ENCODE measurements at regions not wholly inside any gene's neighbourhood (a gene's known extent, or its start where the extent isn't known, plus 50 kb on each side); places are given as distances from the start of the nearest gene placed in this dataset.
A peak's percentile ranks its signal among the peaks of the same experiment; 100 is the strongest.

DNA sequence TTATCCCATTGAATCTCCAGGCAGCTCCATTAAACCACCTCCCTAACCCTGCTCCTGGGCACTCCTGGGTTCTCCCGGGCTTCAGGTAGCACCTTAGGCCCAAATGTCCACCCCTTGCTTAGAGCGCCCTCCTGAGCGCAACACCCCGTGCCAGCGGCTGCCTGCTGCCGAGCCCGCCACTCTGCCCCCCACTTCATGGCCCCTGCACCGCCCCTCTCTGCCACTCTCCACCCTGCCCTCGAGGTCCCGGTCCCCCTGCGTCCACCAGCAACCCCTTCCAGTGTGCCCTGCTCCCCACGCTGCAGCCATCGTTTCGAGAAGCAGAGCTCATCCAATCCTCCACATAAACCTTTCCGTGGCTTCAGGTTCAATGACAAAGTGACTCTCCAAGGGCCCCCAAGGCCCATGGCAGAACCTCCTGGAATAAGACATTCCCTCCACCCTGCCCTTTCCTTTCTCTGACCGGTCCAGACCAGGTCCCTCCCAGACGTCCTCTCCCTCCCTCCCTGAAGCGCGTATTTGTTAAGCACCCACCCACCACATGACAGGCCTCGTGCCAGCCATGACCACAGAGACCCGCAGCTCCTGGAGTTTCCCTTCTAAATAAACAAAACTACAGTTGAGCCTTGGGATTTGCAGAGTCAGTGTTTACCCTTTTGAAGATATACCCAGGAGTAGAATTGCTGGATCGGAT lies 66.6 kb downstream of the ARHGEF18 start:
- no peak overlapping the region for H3K4ac ChIP-seq (ENCODE audit: low read depth, low read length)
- TF ChIP-seq, protein P1, sequence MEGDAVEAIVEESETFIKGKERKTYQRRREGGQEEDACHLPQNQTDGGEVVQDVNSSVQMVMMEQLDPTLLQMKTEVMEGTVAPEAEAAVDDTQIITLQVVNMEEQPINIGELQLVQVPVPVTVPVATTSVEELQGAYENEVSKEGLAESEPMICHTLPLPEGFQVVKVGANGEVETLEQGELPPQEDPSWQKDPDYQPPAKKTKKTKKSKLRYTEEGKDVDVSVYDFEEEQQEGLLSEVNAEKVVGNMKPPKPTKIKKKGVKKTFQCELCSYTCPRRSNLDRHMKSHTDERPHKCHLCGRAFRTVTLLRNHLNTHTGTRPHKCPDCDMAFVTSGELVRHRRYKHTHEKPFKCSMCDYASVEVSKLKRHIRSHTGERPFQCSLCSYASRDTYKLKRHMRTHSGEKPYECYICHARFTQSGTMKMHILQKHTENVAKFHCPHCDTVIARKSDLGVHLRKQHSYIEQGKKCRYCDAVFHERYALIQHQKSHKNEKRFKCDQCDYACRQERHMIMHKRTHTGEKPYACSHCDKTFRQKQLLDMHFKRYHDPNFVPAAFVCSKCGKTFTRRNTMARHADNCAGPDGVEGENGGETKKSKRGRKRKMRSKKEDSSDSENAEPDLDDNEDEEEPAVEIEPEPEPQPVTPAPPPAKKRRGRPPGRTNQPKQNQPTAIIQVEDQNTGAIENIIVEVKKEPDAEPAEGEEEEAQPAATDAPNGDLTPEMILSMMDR (conservative IDR thresholded peaks at IDR 0.05): no peak
- H4K91ac ChIP-seq (ENCODE audit: insufficient read length, low read depth, low read length): no peak overlapping the region
- no peaks in the 10 kb centered on the region for H3K9me3 ChIP-seq (ENCODE audit: control insufficient read depth, low read depth, low read length)
- WGBS (ENCODE audit: extremely low coverage, insufficient read length, low lambda C conversion rate): no CpG with 5 or more reads among the region's 22 CpGs
- H2BK15ac ChIP-seq (ENCODE audit: low read depth, low read length): no peak overlapping the region
- Mint-ChIP-seq H3K4me1 (peaks cover 16 to 20% of the 10 kb centered on the region in 2 experiments), H3K27me3 (ENCODE audit: low read depth) (no peaks in the 10 kb centered on the region; the same call in 1 of the 2 replicates), H3K36me3 (ENCODE audit: insufficient read depth in 1 of 3, low read depth in 3 of 3) (peaks cover 3 to 4% (median 4%) of the 10 kb centered on the region in 3 experiments; a peak in 5 of 7 replicates), H3K9me3 (no peaks in the 10 kb centered on the region), H3K4me3 (0 out of 5 replicates have a peak overlapping the region, but pooled peaks of 1 of the 2 experiments have one; percentile 3), H3K27ac (peak overlapping the region; percentile 69 to 72 (median 70); a peak in 6 of 7 replicates)
- no peak overlapping the region for H2AK5ac ChIP-seq (ENCODE audit: insufficient read length, low read length)
- peaks cover 3% of the 10 kb centered on the region; the same call in 1 of the 2 replicates for H3K79me2 ChIP-seq (ENCODE audit: insufficient read depth, low read length)
- DNase-seq: no peak
- no peak overlapping the region for H2AFZ ChIP-seq (ENCODE audit: low read length)
- no peak overlapping the region for H4K8ac ChIP-seq (replicated peaks; ENCODE audit: insufficient read length, low read depth, low read length)
- H2BK12ac ChIP-seq (ENCODE audit: insufficient read length, low read depth, low read length): no peak overlapping the region
- H3T11ph ChIP-seq (ENCODE audit: low read length): no peak overlapping the region
- H2BK5ac ChIP-seq (ENCODE audit: insufficient read length, low read length): no peak overlapping the region
- no peak overlapping the region for H3K18ac ChIP-seq (ENCODE audit: insufficient read length, low read depth, low read length)
- no peak overlapping the region for H2BK20ac ChIP-seq (ENCODE audit: low read depth, low read length, poor library complexity, severe bottlenecking)
- H3K27me3 ChIP-seq (ENCODE audit: insufficient read depth, low read length): no peaks in the 10 kb centered on the region
- no peak overlapping the region for H3K9ac ChIP-seq (ENCODE audit: extremely low read depth, insufficient read length, low read length)
- no peak overlapping the region for H3K4me2 ChIP-seq (ENCODE audit: insufficient read depth, insufficient read length, low read length)
- no peak overlapping the region for H3K23ac ChIP-seq (ENCODE audit: insufficient read length, low read depth, low read length)
- H3K56ac ChIP-seq (ENCODE audit: insufficient read length, low read depth, low read length): no peak overlapping the region
- no peak overlapping the region for H3K27ac ChIP-seq (ENCODE audit: insufficient read length, low read depth, low read length)
- H3K79me1 ChIP-seq (ENCODE audit: insufficient read depth, low read depth, low read length, poor library complexity, severe bottlenecking): no peaks in the 10 kb centered on the region
- H3K4me1 ChIP-seq (ENCODE audit: insufficient read depth, low read length): no peaks in the 10 kb centered on the region
- H3K23me2 ChIP-seq (ENCODE audit: insufficient read length, low read depth, low read length, poor library complexity, severe bottlenecking): no peaks in the 10 kb centered on the region
- H4K20me1 ChIP-seq (ENCODE audit: control insufficient read depth, insufficient read depth, insufficient read length): no peaks in the 10 kb centered on the region
- H3K14ac ChIP-seq (ENCODE audit: insufficient read depth, low read length): no peak overlapping the region
- no peak overlapping the region for H2BK120ac ChIP-seq (ENCODE audit: low read depth, low read length, poor library complexity, severe bottlenecking)
- H4K5ac ChIP-seq (ENCODE audit: insufficient read length, low read depth, low read length): no peak overlapping the region

Measured in H9 (cell line).